ENCODE measurements at regions not wholly inside any gene's neighbourhood (a gene's known extent, or its start where the extent isn't known, plus 50 kb on each side); places are given as distances from the start of the nearest gene placed in this dataset.
"Not testable (repeated sequence)": the region's sequence is repeated elsewhere in the genome, so short reads cannot be mapped to it uniquely, and the experiment has no call there.

DNA sequence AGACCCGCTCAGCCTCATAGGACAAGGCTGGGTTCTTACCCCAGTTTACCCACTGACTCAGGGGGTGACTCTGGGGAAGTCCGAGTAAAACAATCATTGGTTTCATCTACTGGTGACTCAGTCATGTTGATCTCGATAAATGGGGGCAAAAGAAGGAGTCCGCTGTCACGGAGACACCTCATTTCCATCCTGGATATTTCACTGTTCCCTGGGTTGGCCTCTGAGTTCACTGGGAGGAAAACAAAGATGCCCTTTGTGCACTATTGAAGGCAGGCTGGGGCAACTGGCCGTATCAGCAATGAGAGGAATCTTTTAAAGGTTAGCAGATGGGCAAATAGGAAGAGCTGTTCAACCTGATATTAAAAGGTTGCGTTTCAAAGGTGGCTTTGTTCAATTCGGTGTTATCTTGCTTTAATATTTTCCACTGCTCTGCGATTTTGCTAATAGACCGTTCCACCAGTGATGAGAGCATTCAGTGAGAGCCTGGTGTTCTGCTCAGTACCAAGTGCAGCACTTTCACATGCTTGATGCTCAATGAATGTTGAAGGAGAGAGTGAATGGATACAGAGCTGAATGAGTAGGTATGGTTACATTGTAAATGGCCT is 110.2 kb upstream of the EGFLAM start:
- no peak for DNase-seq (ENCODE audit: low spot score)

DNA sequence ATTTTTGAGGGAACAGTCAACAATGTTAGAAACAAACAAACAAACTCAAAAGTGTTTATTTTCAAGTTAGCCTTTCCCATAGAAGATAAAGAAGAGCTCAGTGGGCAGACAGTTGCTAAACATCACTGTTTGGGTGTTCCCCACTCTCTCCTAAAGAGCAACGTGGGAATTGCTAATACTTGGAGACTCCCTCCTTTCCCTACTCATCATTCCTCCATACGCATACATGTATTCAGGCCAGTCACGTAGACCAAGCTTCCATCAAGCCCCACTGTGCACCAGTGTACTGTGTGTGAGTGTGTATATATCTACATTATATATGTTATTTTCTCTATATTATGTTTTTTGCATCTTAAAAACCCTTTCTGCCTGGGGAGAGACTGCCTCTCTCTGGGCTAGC is 115.0 kb upstream of the EGFLAM start:
- no peak for DNase-seq (ENCODE audit: low spot score)

DNA sequence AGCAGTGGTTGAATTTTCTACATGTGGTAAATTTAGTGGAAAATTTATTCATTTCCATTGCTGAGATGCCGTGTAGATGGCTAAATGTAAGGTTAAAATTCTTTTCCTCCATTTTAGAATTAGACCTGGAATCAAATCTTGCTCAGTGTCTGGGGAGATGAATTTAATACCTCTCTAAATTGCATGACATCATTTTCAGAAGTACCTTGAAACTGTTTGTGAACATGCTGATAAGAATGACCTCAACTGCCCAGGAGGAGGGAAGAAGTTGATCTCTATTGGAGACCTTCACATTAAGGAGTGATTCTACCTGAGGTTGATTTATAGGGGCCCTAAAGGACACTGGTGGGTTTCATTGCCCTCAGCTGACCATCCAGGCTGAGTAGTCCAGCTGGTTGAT is 116.7 kb upstream of the EGFLAM start:
- no peak for DNase-seq (ENCODE audit: low spot score)

DNA sequence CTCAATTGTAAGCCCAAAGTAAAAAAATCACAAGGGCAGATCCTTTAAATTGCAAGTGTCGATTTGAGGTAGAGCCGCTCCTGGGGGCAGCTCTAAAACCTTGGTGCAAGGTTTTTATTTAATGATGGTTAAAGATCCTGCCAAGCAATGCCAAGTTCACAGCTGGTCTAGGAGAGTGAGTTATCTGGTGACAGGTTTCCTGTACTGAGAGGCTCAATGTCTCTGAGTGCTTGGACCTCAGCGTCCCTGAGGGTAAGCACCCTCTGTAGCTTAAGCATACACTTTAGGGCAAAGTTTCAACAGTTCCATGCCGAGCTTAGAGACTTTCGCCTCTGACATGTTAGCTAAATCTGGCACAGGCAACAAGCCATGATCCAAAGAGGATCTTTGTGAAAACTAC is 119.8 kb upstream of the EGFLAM start:
- DNase-seq (ENCODE audit: low spot score): no peak

DNA sequence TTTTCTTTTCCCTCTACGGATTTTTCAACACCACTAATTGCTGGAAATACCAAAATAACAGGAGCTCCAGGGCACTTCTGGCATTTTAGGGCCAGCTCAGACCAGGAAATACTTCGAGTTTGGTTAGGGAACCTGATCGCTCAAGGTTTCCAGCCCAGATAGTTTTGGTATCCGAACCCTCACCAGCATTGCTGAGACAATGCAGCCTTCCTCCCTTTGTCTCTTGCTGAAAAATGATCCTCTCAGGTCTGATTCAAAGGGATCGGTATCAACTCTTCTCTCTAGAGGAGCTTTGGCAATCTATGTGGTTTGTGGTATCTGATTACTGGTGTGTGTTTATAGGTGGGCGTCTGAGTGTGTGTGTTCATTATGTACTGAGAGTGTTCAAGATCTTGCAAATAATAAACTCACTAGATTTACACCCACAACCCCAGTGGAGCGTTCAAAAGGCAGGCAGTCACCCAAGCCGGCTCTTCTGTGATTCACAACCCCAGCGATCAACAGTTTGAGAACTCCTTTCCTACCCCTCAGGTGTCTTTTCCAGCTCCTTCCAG is 122.8 kb upstream of the EGFLAM start:
- no peak for DNase-seq (ENCODE audit: low spot score)

DNA sequence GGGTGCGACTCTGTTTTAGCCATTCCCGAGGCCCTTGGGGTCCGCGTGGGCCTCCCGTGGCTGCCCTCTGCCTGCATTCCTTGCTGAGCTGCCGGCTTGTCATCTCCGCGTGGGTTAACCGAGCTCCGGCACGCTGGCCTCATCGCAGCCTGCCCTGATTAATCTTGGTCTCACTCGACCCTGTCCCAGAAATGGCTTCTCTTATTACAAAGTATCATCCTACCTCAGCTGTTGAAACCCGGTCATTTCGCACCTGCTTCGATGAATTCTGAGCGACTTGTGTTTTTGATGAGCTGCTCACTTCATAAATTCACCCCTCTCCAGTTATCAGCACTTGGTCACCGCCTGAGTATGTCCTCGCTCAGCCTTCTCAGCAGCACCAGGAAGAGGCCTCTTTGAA is 123.5 kb upstream of the EGFLAM start:
- no peak for DNase-seq (ENCODE audit: low spot score)

DNA sequence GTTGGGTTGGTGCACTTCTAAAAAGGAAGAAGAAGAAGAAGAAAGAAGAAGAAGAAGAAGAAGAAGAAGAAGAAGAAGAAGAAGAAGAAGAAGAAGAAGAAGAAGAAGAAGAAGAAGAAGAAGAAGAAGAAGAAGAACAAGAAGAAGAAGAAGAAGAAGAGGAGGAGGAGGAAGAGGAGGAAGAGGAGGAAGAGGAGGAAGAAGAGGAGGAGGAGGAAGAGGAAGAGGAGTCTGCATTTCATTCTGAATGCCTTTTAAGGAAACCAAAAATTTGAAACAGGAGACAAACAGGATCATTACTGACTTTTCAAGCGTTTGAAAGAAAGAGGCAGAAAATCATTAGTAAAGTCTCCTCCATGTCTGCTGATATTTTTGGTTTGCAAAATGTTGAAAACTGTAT is 124.1 kb upstream of the EGFLAM start:
- DNase-seq (ENCODE audit: low spot score): not testable (repeated sequence)

DNA sequence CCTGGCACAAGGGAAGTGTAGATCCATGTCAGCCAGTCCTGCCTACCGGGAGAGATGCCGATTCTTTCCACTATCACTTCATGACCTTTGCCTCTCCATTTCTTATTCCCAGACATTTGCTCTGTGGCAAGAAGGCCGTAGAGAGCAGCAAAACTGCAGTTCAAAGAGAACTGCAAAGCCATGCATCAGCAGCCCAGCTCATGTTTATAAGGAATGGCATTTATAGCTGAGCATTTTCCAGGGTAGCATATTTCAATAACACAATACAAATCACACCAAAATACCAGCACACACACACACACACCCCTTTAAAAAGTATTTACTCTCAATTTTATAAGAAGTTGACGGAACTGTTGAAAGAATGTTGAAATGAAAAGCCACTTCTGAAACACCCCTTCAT is 126.7 kb upstream of the EGFLAM start:
- DNase-seq (ENCODE audit: low spot score): no peak

DNA sequence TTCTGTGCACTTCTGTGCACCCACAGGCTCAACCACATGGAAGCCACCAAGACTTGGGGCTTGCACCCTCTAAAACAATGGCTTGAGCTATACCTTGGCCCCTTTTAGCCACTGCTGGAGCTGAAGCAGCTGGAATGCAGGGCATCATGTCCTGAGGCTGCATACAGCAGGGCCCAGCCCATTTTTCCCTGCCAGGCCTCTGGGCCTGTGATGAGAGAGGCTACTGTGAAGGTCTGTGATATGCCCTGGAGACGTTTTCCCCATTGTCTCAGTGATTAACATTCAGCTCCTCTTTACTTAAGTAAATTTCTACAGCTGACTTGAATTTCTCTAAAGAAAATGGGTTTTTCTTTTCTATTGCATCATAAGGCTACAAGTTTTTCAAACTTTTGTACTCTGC is 134.0 kb upstream of the EGFLAM start:
- no peak for DNase-seq (ENCODE audit: low spot score)

DNA sequence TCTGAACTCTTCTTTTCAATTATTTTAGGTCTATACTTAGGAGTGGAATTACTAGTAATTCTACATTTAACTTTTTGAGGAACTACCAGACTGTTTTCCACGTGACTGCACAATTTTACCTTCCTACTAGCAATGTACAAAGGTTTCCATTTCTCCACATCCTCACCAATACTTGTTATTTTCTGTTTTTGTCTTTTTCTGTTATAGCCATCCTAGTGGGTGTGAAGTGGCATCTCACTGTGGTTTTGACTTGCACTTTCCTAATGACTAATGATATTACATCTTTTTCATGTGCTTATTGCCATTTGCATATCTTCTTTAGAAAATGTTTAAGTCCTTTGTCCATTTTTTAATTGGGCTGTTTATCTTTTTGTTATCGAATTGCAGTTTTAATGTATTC is 136.9 kb upstream of the EGFLAM start:
- no peak for DNase-seq (ENCODE audit: low spot score)

DNA sequence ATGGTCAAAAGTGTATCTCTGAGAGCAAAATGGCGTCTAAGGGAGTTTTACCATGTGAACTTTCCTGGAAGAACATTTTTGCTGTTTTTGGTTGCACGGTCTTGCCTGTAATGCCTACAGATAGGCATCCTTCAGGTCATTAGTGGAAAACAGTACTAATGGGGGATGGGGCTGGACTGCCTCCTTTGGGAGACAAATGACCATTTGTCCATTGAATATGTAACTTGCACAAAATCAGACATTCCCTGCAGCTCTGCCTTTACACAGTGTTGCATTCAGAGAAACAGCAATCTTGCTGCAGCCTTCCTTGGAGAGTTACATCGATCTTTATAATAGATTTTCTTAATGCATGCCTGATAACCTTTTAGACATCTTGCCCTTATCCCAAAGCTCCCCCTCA is 138.5 kb upstream of the EGFLAM start:
- no peak for DNase-seq (ENCODE audit: low spot score)

DNA sequence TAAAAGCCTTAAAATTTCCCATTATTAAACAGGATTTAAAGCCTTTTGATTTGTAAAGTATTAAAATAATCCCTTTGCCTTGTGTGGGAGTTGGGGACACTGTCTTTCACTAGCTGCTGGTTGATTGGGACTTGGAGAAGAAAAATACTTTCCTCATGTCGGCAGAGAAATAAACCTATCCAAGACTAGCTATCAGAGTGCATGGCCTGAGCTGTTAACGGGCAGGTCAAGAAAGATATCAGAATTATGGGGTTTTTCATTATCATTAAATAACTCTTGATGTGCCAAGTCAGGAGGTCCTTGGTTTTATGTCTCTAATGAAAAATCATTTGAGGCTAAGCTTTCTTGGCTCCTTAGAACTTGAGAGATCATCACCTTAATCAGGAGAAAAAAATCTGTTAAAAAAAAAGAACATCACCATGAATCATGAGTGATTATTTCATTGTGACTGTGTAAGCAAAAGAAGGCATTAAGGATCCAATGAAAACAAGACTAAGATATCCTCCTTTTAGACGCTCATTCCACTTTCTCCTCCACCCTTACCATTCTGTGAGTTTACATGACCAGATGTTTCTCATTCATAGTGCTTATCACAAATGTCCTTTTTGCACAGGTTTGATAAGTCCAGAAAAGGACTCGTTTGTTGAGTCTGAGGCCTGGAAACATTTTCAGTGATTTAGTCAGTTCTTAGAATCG is 140.4 kb upstream of the EGFLAM start:
- no peak for DNase-seq (ENCODE audit: low spot score)

DNA sequence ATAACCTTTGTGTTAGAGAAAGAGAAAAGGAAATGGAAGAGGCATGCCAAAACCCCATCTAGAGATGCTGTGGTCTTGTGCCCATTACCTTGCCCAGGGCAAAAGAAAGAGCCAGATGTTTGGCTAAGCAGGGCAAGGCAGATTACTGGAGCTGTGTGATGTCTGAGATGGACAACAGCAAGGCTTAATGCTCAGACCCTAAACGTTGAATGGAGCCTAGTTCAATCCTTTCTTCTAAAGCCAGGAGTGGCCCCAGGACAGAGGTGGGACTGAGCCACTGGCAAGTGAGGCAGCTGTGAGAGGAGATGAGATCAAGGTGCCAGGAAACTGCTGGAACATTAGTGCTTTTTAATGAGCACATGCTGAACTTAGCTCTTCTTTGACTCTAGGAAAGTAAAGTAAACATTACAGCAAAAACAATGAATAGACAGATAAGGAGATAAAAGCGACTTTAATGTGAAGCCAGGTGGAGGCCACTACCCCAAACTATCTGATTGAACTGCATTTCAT is 143.0 kb upstream of the EGFLAM start:
- no peak for DNase-seq (ENCODE audit: low spot score)

DNA sequence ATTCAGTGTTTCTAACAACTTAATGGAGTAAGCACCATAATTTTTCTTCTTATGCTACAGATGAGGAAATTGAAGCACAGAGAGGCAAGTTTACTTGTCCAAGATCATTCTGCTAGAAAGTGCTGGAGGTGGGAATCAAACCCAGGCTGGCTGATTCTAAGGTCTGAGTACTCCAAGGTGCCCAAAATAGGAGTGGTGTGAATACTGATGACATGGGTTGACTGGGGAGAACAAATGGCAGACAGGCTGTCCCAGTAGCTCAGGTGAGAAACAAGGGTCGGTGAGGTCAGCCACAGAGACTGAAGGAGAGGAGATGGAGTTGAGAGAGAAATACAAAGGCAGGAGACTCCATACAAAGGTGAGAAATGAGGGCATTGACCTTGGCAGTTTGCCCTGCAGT is 144.5 kb upstream of the EGFLAM start:
- no peak for DNase-seq (ENCODE audit: low spot score)

DNA sequence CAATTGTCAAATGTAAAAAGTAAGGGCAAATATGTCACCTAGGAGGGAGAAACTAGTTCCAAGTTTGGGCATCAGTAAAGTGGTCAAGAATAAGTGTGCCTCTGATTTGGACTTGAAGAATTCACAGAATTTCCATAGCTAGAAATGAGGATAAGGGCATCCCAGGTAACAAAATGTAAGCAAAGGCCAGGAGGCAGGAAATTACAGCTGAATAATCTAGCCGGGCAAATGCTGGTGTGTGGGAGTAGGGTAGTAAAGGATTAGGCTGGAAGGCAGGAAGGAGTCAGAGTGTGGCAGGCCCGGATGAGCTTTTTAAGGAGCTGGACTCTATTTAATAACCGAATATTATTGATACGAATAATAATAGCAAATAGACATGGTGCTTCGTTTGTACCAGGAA is 144.9 kb upstream of the EGFLAM start:
- no peak for DNase-seq (ENCODE audit: low spot score)

DNA sequence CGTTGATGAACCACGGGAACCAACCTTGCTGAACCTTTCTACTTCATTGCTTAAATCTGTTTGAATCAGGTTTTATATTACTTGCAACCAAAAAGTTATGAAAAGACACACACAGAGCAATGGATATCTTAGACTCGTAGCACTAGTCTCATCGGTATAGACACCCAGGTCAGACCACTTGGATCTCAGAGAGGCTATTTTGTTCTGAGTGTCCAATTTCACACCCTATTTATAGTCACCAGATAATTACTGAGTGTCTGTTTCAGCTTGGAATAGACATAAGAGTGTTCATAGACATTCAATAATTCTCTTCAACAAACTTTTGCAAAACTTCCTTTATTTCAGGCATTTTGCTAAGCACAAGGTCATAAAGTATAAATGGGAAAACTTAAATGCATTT is 145.4 kb upstream of the EGFLAM start:
- DNase-seq (ENCODE audit: low spot score): no peak

DNA sequence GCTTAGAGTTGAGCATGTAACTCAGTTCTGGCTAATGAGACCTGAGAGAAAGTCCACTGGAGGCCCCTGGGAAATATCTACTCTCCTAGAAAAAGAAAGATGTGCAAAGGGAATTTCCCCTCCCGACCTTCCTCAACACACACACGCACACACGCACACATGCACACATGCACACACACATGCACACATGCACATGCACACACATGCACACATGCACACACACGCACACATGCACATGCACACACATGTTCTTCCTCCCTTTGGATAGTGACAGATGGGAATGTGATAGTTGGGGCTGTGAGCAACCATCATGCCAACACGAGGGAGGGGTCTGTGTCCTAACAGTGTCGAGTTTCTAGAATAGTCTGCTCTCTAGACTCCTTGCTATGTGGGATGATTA is 148.2 kb upstream of the EGFLAM start:
- DNase-seq (ENCODE audit: low spot score): no peak

DNA sequence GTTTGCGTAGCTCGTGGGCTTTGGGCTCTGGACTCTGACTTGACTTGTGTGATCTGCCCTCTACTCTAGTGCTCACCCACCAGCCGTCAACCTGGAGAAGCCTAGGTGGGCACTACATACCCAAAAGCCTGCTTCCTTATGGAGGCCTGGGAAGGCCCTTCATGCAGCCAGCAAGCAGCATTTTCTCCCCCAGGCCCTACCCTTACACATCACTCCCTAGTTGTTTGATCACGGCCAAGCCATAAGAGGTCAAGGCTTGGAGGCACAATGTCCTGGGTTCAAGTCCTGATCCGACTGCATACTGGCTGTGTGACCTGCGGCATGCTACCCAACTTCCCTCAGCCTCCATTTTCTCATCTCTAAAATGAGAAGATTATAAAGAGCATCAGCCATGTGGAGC is 151.3 kb upstream of the EGFLAM start:
- DNase-seq (ENCODE audit: low spot score): no peak

DNA sequence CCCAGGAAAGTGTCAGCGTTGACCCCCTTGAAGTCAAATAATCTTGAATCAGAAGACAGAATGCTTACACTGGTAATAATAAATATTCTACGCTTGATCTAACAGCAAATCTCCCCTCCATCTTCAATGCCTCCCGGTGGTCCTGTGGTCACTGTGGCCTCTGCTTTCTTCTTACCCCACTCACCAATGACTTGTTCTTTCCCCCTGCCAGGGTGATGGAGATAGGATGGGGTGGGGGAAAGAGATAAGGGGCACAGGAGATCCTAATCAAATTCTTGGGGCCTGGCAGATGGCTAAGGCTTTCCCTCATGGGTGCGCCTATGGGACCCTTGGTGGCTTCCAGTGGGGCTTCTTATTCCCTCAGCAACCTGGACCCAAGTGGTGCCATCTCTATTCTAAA is 152.6 kb upstream of the EGFLAM start:
- no peak for DNase-seq (ENCODE audit: low spot score)

DNA sequence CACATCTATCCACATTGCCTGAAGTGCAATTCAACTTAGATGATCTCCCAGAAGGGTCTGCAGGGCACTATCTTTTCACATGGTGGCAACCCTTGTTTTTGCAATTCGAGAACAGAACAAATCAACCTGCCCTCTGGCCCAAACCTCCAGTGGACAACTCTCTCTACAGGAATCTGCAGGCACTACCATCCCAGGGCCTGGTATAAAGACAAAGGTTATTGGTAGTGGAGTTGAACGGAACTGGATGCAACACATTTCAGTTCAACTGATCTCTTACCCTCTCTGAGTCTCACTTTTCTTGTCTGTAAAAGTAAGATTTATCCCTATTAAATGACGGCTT is 153.2 kb upstream of the EGFLAM start:
- no peak for DNase-seq (ENCODE audit: low spot score)

DNA sequence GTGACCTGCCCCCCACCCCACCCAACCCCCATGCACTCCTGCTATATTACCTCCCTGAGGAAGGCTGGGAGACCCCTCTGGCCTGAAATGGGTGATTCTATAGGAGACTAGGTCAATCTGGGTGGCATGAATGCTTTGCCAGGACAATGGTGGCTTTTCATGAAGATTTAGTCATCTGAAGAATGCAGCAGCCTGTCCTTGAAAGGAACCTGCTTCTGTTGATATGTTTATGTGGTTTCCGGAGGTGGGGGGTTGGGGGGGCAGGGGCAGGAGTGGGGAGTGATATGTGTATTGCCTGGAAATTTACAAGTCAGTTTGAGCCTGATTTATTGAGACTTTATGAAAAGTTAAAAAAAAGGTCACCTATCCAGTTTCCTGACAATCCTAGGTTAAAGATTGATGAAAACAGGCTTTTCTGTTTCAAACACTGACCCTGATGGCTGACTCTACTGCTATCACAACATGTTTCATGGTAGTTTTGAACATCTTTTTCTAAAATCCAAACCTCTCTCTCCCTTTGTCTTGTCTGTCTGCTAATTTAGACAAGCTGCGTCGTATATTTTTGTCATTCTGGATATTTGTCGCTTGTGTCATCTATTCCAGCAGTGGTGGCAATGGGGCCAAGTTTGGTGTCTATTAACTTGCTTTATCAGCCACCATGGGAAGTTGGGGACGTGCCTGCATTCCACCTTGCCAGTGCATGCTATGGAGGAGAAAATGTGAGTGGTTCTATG is 153.7 kb upstream of the EGFLAM start:
- DNase-seq (ENCODE audit: low spot score): no peak

DNA sequence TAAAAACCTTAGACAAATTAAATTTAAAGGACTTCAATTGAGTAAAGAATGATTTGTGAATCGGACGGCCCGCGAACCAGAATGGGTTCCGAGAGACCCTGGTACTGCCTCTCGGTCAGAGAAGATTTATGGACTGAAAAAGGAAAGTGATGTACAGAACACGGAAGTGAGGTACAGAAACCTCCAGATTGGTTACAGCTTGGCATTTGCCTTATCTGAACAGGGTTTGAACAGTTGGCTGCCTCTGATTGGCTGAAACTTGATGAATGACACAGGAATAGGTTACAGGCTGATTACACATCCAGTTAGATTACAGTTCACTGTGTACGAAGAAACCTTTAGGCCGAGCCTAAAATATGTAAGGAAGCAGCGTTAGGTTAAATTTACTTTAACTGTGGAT is 156.5 kb upstream of the EGFLAM start:
- DNase-seq (ENCODE audit: low spot score): no peak

All from CD4-positive, alpha-beta T cell treated with Interleukin-2 at 100 ng/mL for 4 hours (primary cell).